ENCODE measurements at regions not wholly inside any gene's neighbourhood (a gene's known extent, or its start where the extent isn't known, plus 50 kb on each side); places are given as distances from the start of the nearest gene placed in this dataset.

- no peak for TF ChIP-seq CTCF (conservative IDR thresholded peaks at IDR 0.05; ENCODE audit: low read depth, low read length)
- H3K4me3 ChIP-seq (ENCODE audit: low read depth, low read length) = no peak overlapping the region
Measured at GRCh38 chr7:152905949-152906348, 146.4 kb downstream of the ACTR3B start.

DNA sequence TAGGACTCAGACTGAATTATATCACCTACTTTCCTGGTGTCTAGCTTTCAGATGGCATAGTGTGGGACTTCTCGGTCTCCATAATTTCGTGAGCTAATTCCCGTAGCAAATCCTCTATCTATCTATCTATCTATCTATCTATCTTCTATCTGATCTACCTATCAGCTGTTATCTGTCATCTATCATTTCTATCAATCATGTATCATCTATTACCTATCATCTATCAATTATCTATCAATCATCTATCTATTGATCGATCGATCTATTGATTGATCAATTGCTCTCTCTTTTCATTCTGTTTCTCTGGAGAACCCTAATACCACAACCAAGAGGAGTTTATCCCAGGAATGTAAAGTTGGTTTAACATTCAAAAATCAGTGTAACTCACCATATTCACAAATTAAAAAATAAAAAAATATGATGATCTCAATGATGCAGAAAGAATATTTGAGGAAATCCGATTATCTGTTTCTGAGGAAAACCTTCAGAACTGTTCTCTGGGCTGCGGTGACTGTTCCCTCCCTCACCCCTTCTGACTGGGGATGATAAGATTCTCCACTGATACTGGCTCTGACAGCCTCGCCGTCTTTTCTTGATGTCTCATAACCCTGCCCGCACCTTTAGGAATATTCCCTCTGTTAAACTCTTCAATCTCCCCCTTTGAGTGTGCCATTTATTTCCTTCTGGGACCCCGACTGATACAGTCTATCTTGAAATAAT, 147.7 kb downstream of the ACTR3B start:
- H3K4me3 ChIP-seq (ENCODE audit: low read depth, low read length) = no peak overlapping the region
- no peak for TF ChIP-seq CTCF (conservative IDR thresholded peaks at IDR 0.05; ENCODE audit: low read depth, low read length)
- no peak for DNase-seq (ENCODE audit: low read depth)

More at GRCh38 chr7:152905949-152906348, 146.4 kb downstream of the ACTR3B start:
- DNase-seq (ENCODE audit: low read depth) = no peak

DNA sequence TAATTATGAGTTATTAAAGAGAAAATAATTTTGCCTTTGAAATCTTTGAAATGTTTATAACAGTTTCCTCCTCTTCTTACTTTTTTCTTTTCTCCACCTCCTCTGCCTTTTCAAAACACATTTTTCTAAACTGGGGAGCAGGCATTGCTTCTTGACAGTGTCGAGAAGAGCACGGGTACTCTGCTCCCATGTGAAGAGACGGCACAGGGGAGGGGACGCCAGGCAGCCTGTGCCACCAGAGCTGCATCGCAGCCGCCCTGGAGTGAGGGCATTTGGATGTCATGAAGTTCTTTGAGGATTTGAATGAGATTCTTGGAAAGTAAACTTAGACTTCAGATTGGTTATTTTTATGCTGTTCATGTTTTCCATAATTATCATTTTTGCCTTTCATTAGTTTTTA, 149.7 kb downstream of the ACTR3B start:
- DNase-seq (ENCODE audit: low read depth) = no peak
- no peak for TF ChIP-seq CTCF (conservative IDR thresholded peaks at IDR 0.05; ENCODE audit: low read depth, low read length)
- H3K4me3 ChIP-seq (ENCODE audit: low read depth, low read length) = no peak overlapping the region

GRCh38 chr7:152909683-152910544, 150.4 kb downstream of the ACTR3B start:
- DNase-seq (ENCODE audit: low read depth) = no peak

GRCh38 chr7:152910545-152911225, 151.1 kb downstream of the ACTR3B start:
- H3K4me3 ChIP-seq (ENCODE audit: low read depth, low read length) = no peak overlapping the region
- no peak for DNase-seq (ENCODE audit: low read depth)
- no peak for TF ChIP-seq CTCF (conservative IDR thresholded peaks at IDR 0.05; ENCODE audit: low read depth, low read length)

More at GRCh38 chr7:152909683-152910544, 150.4 kb downstream of the ACTR3B start:
- TF ChIP-seq CTCF (conservative IDR thresholded peaks at IDR 0.05; ENCODE audit: low read depth, low read length) = no peak
- no peak overlapping the region for H3K4me3 ChIP-seq (ENCODE audit: low read depth, low read length)

- no peak for TF ChIP-seq CTCF (conservative IDR thresholded peaks at IDR 0.05; ENCODE audit: low read depth, low read length)
- no peak for DNase-seq (ENCODE audit: low read depth)
- H3K4me3 ChIP-seq (ENCODE audit: low read depth, low read length) = no peak overlapping the region
Measured at GRCh38 chr7:152911226-152911560, 151.6 kb downstream of the ACTR3B start.
